ENCODE measurements at regions not wholly inside any gene's neighbourhood (a gene's known extent, or its start where the extent isn't known, plus 50 kb on each side); places are given as distances from the start of the nearest gene placed in this dataset.
"Not testable (repeated sequence)": the region's sequence is repeated elsewhere in the genome, so short reads cannot be mapped to it uniquely, and the experiment has no call there.

- not testable (repeated sequence) for DNase-seq (ENCODE audit: low read depth)
Measured at GRCh38 chr15:101876031-101876430, 64.0 kb downstream of the OR4F15 start.

- DNase-seq (ENCODE audit: low read depth) = not testable (repeated sequence)
Measured at GRCh38 chr15:101877649-101878048, 65.6 kb downstream of the OR4F15 start.

GRCh38 chr15:101912349-101913287, 100.6 kb downstream of the OR4F15 start:
- not testable (repeated sequence) for DNase-seq (ENCODE audit: low read depth)

- not testable (repeated sequence) for DNase-seq (ENCODE audit: low read depth)
Measured at GRCh38 chr15:101924554-101924953, 112.6 kb downstream of the OR4F15 start.

- not testable (repeated sequence) for DNase-seq (ENCODE audit: low read depth)
Measured at GRCh38 chr15:101934506-101934905, 122.5 kb downstream of the OR4F15 start.

- not testable (repeated sequence) for DNase-seq (ENCODE audit: low read depth)
Measured at GRCh38 chr15:101937362-101937761, 125.4 kb downstream of the OR4F15 start.

GRCh38 chr15:101938555-101938954, 126.6 kb downstream of the OR4F15 start:
- DNase-seq (ENCODE audit: low read depth) = not testable (repeated sequence)

GRCh38 chr15:101945896-101946295, 133.9 kb downstream of the OR4F15 start:
- not testable (repeated sequence) for DNase-seq (ENCODE audit: low read depth)

DNA sequence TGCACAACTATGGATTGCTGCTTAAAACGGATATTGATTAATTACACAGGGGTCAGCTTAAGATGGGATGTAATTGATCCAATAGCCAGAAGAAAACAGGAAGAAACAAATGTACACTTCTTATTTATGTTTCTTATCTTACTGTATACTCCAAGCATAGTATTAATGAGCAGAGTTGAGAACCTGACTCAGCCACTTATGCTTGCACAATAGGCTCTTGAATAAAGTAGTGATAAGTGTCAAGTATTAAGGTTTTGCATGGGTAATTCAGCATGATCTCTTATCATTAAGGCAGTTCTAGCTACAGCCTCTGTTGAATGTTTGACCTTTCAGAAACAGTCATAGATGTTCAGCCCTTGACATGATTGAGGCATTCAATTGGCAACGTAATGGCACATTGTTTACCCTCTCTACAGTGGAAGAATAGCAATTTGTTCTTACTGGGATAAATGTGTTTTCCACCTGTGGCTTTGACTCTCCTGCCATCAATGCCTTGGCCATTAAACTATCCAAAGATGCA, 136.5 kb downstream of the OR4F15 start:
- DNase-seq (ENCODE audit: low read depth) = not testable (repeated sequence)

DNA sequence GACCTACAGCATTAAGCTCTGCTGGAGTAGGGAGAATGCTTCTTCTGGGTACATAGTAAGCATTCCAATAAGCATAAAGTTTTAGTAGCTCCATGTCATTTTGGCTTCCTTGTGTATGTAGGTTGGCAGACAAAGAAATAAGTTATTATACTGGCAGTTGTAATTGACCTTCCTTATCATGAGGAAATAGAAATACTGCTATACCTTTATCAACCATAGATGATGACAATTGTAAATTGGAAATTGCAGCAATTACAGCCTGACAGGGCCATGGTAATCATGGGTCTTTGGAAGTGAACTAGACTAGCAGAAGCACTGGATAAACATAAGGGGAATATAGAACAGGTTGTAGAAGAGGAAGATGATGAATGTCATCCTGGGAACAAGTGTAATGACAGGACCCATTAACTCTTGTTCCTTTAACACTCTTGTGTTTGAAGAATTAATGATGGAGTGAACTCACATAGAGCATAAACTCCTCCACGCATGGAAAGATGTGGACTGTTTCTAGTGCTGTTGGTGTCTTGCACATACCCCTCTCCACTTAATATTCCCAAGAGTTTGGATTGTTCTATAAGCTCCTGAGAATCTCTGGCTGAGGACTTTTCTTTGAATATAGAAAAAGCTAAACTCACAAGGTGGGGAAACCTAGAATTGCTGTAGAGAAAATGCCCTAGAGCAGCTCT, 137.5 kb downstream of the OR4F15 start:
- DNase-seq (ENCODE audit: low read depth) = not testable (repeated sequence)

DNA sequence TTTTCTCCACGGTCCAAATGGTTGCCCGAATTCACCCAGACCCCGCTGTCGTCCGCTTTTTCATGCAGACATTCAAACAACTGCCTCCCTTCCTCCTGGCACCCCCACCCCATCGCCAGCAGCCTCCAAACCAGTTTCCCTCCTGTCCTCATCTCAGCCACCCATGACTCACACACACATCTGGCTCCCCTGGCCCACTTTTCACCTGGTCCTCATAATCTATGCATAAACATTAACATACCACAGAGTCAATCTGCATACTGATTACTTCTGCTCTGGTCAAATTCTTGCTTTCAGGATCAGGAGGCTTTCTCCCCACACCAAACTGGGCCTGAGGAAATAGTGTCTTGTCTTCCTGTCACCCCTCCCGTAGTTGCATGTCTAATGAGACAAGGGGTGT, 142.0 kb downstream of the OR4F15 start:
- DNase-seq (ENCODE audit: low read depth) = not testable (repeated sequence)

DNA sequence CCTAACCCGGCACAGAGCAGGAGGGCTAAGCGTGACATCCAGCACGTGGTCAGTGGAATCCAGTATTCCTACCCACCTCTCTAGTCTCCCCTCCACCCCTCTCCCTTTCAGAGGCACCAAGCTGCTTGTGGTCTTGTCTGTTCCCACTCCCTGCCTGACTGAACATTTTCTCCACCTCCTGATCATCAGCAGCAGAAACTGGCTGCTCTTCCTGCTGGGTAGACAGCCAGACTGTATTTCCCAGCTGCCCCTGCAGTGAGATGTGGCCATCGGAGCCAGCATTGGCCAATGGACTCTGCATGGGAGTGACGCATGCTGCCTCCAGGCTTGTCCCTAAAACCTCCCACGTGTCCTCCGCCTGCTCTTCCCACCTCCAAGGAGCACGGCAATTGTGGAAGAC, 143.8 kb downstream of the OR4F15 start:
- peak; percentile 40 for DNase-seq (ENCODE audit: low read depth)

DNA sequence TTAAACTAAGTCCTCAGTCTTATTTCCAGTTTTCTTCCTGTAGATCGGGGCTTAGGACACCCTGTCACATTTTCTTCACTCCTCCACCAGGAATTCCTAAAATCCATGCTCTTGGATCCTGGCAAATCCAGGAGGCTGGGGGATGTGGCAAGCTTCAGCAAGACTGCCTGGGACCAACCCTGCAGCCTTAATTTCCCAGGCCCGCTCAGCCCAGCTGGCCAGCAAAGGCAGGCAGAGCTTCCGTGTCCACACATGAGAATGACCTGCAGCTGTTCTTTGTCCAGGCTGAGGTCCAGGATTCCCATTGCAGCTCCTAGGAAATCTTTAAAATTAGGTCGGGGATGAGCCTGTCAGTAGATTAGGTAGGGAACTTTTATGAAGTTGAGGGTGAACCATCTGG, 146.7 kb downstream of the OR4F15 start:
- not testable (repeated sequence) for DNase-seq (ENCODE audit: low read depth)

- DNase-seq (ENCODE audit: low read depth) = not testable (repeated sequence)
Measured at GRCh38 chr15:101961263-101961662, 149.3 kb downstream of the OR4F15 start.

DNA sequence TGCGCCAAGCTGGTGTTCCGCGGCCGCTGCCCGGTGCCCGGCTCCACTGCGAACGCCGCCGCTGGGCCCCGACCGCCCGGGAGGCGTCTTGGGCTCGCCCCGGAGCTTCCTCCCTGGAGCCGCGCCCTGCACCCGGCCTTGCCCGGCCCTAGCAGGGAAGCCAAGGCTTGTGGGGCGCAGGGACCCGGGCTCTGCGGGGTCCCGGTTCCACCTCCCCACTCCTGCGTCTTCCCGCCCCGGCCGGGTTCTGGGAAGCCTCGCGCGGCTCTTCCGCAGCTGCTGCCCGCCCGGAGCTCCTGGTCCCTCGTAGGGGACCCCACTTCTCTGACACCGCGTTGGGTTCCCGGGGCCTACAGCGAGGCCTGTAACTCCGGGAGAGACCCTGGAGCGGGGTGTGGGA, 149.8 kb downstream of the OR4F15 start:
- DNase-seq (ENCODE audit: low read depth) = not testable (repeated sequence)

GRCh38 chr15:101963687-101964086, 151.7 kb downstream of the OR4F15 start:
- not testable (repeated sequence) for DNase-seq (ENCODE audit: low read depth)

DNA sequence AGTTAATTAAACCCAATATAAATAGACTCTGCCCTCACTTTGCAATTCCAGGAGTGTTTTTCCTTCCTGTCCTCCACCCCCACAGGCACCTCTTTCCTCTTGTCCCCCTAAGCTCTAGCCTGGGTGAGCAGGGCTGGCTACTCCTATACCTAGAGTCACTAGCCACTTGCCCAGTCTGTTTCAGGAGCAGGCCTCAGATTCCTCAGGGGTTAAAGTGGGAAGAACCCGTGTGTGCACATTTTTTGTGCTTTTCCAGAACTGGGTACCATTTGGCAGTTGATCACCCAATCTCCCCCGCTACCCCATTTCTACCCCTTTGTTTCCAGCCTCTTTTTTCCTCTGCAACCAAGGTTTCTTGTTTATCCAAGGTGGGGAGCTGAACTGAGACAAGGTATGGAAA, 153.4 kb downstream of the OR4F15 start:
- DNase-seq (ENCODE audit: low read depth) = not testable (repeated sequence)

DNA sequence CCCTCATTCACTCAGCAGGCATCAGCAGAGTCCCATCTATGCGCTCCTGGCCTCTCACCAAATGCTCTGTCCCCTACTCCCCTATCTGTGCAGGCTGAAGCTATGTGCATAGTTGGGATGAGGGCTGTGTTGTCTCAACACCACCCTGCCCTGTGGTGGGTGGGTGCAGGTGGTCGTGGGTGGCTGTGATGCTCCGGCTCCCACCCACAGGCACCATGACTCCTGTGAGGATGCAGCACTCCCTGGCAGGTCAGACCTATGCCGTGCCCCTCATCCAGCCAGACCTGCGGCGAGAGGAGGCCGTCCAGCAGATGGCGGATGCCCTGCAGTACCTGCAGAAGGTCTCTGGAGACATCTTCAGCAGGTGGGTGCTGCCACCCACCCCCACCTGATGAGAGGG, 153.9 kb downstream of the OR4F15 start:
- not testable (repeated sequence) for DNase-seq (ENCODE audit: low read depth)

DNA sequence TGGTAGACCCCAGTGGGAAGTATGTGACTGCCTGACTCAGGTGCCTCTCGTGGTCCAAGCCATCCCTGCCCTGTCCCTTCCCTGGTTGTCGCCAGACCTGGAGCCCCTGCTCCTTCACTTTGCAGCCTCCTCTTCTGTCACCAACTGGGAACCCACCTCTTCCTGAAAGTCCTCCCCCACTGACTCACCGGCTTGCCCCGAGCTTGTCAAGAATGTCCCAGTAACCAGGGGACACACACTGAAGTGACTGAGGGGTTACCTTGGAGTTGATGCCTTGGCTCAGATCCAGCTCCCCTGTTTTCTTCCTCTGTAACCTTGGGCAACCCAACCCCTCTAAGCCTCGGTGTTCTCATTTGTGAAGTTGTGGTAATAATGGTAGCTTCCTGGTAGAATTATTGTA, 155.4 kb downstream of the OR4F15 start:
- DNase-seq (ENCODE audit: low read depth) = not testable (repeated sequence)

- not testable (repeated sequence) for DNase-seq (ENCODE audit: low read depth)
Measured at GRCh38 chr15:101970605-101971004, 158.6 kb downstream of the OR4F15 start.

DNA sequence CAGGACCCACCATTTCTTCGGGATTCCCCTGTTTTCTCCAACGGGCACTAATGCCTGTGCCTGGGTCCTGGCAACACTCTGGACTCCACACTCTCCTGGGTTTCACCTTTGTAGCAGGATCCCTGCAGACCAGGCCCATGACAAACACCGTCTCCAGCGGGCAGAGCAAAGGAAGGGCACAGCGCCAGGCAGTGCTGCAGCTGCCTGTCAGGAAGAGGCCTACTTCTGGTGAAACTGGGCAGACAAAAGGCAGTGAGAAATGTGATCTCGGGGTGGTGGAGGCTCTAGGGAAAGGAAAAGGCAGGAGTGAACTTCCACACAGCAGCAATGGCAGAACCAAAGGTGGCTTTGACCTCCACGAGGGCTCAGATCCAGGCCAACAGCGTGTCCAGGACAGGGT, 165.3 kb downstream of the OR4F15 start:
- DNase-seq (ENCODE audit: low read depth) = not testable (repeated sequence)

- DNase-seq (ENCODE audit: low read depth) = peak; percentile 3
Measured at GRCh38 chr15:101980206-101980910, 168.4 kb downstream of the OR4F15 start.

Measured in RPMI7951 (cell line).